Thoracic aorta (tissue), 2 donors: ENCODE measurements at regions not wholly inside any gene's neighbourhood (a gene's known extent, or its start where the extent isn't known, plus 50 kb on each side); places are given as distances from the start of the nearest gene placed in this dataset.

Experiments
- ATAC-seq: fragments of 150-250 bp; one replicate; pipeline ENCODE4 v1.8.0; 2017; ENCODE audit warnings: low read depth; ENCODE audit not compliant: insufficient number of reproducible peaks, low FRiP score
- DNase-seq: peaks from one replicate; pipeline ENCODE4 v3.0.0-alpha.2; 2020; ENCODE audit warnings: low spot score
- H3K27ac ChIP-seq, 2 donors: fragments of 200-600 bp; sonication (generic); 1 replicate in 1 of 2; 2 replicates in 1 of 2; pipeline ENCODE4 v1.5.1; 2016; ENCODE audit warnings: mild to moderate bottlenecking in 2 of 2, moderate library complexity in 2 of 2
- H3K27me3 ChIP-seq: fragments of 200-600 bp; sonication (generic); replicated peaks from 2 replicates; pipeline ENCODE4 v1.6.0; 2016; ENCODE audit warnings: mild to moderate bottlenecking; ENCODE audit not compliant: insufficient read depth
- H3K36me3 ChIP-seq: fragments of 200-600 bp; sonication (generic); one replicate; pipeline ENCODE4 v1.5.1; 2016
- H3K4me1 ChIP-seq, 2 donors: fragments of 200-600 bp; sonication (generic); 1 replicate in 1 of 2; 2 replicates in 1 of 2; pipeline versions ENCODE4 v1.5.1 to v1.6.0; 2016; ENCODE audit warnings: low read depth in 2 of 2, mild to moderate bottlenecking in 1 of 2; ENCODE audit not compliant: control insufficient read depth in 1 of 2
- H3K4me3 ChIP-seq: fragments of 200-600 bp; sonication (generic); 2 replicates; pipeline ENCODE4 v1.5.1; 2016; ENCODE audit warnings: mild to moderate bottlenecking
- H3K9me3 ChIP-seq: fragments of 200-600 bp; sonication (generic); 2 replicates; pipeline ENCODE4 v1.5.1; 2016
- TF ChIP-seq, protein P1 (sequence below): fragments of 200-600 bp; sonication (generic); IDR thresholded peaks from one replicate; pipeline ENCODE4 v1.5.1; 2019; ENCODE audit warnings: antibody characterized with exemption

DNA sequence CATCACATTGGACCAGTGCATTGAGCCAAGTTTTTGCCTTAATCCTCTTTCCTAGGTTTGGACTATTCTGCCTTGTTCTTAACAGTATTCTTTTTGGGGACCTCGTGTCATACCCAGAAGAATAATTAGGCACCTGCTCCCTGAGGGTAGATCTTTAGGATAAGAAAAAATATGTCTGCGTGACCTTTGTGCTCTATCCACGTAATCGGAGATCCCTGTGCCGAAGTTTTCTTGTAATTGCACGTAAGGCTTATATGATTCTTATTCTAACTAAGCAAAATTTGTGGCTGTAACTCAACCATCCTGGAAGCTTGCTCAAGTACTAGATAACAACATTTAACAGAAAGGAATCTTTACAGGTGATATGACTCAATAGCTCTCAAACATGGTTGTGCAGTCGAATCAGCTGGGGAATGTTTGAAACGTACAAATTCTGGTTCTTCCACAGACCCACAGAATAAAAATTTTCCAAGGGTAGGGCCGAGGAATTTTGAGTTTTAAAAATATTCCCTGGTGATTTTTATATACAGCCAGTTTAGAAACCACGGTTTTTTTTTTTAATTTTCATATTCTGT lies 344.3 kb downstream of the GBA3 start:
- H3K27me3 ChIP-seq, result no peaks in the 10 kb centered on the region
- no peak for ATAC-seq
- no peaks in the 10 kb centered on the region for H3K9me3 ChIP-seq
- no peak overlapping the region for H3K27ac ChIP-seq
- H3K4me1 ChIP-seq, result no peaks in the 10 kb centered on the region
- H3K4me3 ChIP-seq, result no peak overlapping the region
- TF ChIP-seq, protein P1, sequence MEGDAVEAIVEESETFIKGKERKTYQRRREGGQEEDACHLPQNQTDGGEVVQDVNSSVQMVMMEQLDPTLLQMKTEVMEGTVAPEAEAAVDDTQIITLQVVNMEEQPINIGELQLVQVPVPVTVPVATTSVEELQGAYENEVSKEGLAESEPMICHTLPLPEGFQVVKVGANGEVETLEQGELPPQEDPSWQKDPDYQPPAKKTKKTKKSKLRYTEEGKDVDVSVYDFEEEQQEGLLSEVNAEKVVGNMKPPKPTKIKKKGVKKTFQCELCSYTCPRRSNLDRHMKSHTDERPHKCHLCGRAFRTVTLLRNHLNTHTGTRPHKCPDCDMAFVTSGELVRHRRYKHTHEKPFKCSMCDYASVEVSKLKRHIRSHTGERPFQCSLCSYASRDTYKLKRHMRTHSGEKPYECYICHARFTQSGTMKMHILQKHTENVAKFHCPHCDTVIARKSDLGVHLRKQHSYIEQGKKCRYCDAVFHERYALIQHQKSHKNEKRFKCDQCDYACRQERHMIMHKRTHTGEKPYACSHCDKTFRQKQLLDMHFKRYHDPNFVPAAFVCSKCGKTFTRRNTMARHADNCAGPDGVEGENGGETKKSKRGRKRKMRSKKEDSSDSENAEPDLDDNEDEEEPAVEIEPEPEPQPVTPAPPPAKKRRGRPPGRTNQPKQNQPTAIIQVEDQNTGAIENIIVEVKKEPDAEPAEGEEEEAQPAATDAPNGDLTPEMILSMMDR, result no peak
- no peak for DNase-seq
- H3K36me3 ChIP-seq, result no peaks in the 10 kb centered on the region

GRCh38 chr4:23036503-23036902 lies 343.8 kb downstream of the GBA3 start:
- no peaks in the 10 kb centered on the region for H3K27me3 ChIP-seq
- no peak overlapping the region for H3K4me3 ChIP-seq
- TF ChIP-seq, protein P1, result no peak
- no peaks in the 10 kb centered on the region for H3K36me3 ChIP-seq
- ATAC-seq, result no peak
- H3K4me1 ChIP-seq, result no peaks in the 10 kb centered on the region
- H3K27ac ChIP-seq, result no peak overlapping the region
- H3K9me3 ChIP-seq, result no peaks in the 10 kb centered on the region
- DNase-seq, result no peak

- Histone ChIP-seq H3K27ac (no peak overlapping the region), H3K4me1 (no peaks in the 10 kb centered on the region), H3K9me3 (no peaks in the 10 kb centered on the region), H3K27me3 (no peaks in the 10 kb centered on the region), H3K4me3 (no peak overlapping the region), H3K36me3 (no peaks in the 10 kb centered on the region)
- ATAC-seq (no peak), DNase-seq (no peak)
- TF ChIP-seq, protein P1, result no peak
These were observed 342.9 kb downstream of the GBA3 start for GRCh38 chr4:23035521-23036056.

DNA sequence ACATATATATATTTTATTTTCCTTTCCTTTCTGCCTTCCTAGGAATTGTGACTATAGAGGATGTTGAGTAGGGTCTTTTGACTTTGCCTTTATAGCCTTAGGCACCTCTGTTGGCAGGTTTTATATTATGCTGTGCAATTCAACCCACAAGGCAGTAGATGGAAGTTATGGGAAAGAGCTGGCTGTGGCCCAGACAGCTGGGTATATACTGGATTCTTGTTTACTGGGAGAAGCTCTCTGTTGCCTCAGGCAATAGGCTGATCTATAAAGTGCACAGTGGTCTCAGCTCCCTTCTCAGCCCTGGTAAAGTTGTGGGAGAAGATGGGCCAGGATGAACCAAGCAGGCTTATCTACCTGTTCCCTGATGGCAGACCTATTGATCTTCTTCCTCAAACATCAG lies 342.0 kb downstream of the GBA3 start:
- no peak for DNase-seq
- Histone ChIP-seq H3K9me3 (no peaks in the 10 kb centered on the region), H3K27ac (no peak overlapping the region), H3K27me3 (no peaks in the 10 kb centered on the region), H3K4me3 (no peak overlapping the region), H3K4me1 (no peaks in the 10 kb centered on the region), H3K36me3 (no peaks in the 10 kb centered on the region)
- ATAC-seq, result no peak
- TF ChIP-seq, protein P1, result no peak

GRCh38 chr4:23033796-23034195 lies 341.1 kb downstream of the GBA3 start:
- TF ChIP-seq, protein P1, result no peak
- no peaks in the 10 kb centered on the region for H3K4me1 ChIP-seq
- no peak overlapping the region for H3K4me3 ChIP-seq
- H3K27ac ChIP-seq, result no peak overlapping the region
- no peaks in the 10 kb centered on the region for H3K9me3 ChIP-seq
- DNase-seq (no peak), ATAC-seq (no peak)
- no peaks in the 10 kb centered on the region for H3K27me3 ChIP-seq
- H3K36me3 ChIP-seq, result no peaks in the 10 kb centered on the region
